HG03469 (cell line): ENCODE measurements at regions not wholly inside any gene's neighbourhood (a gene's known extent, or its start where the extent isn't known, plus 50 kb on each side); places are given as distances from the start of the nearest gene placed in this dataset.

Experiments used
- ATAC-seq: cut with Tn5 transposase; IDR thresholded peaks from one replicate; pipeline ENCODE4 v1.9.1; 2021; ENCODE audit warnings: mild to moderate bottlenecking, moderate library complexity, moderate number of reproducible peaks; ENCODE audit not compliant: unreplicated experiment

DNA sequence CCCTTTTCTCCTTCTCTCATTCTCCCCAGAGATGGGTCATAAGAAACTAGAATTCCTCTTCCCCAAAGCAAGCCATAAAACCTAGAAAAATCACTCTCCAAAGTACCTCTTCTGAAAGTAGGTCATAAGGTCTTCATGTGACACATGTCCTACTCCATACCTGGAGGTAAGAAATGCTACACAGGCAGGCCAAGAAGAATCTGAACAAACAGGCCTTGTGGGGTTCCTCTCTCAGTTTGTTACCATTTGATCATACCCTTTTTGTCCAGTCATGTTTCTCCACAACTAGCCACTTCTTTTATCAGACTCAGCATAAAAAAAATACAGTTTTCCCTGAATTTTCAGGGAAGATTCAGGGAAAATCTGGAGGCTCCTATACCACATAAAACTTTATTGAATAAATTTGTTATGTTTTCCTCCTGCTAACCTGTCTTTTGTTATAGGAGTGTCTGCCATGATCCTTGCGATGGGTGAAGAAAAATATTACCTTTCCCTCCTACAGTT, 134.4 kb upstream of the LMO4 start:
- ATAC-seq = no peak

DNA sequence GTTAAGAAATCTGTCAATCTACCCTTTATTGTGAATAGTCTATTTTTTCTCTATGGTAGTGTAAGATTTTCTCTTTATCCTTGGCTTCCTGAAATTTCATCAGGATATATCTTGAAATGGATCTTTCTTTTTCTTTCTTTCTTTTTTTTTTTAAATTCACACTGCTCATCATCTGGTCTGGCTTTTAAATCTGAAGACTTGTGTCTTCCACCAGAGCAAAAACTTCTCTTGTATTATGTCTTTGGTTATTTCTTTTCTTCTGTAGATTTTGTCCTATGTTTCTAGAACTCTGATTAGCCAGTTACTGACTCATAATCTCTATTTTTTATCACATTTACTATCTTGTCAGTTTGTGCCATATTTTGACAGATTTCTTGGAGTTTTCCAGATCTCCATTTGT, 133.8 kb upstream of the LMO4 start:
- ATAC-seq = no peak

DNA sequence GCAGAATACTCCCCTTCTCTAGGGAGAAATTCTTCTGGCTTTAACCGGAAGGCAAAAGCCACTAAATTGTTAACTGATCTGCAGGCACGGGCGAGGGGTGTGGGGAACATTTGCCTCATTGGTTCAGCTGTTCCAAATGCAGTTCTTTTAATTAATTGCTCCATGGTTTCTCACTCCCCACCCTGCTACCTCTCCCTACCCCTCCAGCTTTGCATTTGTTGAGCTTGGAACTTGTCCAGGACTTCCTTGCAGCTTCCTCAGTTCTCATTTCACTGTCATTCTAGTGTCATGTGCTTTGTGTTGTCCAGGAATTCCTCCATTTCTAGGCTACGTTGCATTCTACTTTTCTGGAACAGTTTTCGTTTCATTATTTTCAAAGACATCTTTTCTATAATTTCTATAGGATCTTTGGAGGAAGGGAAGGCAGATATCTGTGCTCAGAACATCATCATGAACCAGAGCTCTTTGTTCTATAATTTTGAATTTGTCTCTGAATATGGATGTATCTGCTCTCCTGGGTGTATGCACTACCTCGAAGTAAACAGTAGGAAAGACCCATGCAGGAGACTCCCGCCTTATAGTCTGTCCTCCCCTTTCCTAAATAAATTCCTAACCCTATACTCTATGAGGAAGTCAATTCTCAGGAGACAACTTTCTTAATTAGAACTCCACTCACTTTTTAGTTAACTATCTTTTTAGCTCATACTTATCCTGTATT, 132.4 kb upstream of the LMO4 start:
- no peak for ATAC-seq

DNA sequence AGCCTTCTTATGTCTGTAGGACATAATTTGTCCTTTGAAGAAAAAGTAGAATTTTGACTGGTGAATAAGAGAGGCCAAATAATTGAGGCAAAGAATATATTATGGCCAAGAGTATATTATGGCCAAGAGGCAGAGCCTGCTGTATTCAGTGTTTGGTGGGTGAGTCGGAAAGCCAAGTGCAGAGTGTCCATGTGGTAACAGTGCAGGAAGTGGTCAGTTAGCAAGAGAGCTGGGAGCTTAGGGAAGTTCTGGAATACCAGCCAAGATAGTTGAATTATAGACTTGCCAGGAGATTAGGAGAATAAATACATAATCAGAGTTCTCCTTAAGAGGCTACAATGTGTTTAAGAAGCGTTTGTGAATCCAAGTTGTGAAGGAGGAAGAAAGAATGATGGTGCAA, 131.5 kb upstream of the LMO4 start:
- ATAC-seq = no peak

DNA sequence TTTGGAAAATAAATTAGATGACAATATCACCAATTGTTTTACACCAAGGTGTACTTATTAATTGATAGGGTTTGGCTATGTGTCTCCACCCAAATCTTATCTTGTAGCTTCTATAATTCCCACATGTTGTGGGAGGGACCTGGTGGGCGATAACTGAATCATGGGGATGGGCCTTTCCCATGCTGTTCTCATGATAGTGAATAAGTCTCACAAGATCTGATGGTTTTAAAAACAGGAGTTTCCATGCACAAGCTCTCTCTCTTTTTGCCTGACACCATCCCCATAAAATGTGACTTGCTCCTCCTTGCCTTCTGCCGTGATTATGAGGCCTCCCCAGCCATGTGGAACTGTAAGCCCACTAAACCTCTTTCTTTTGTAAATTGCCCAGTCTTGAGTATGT, 131.0 kb upstream of the LMO4 start:
- ATAC-seq = no peak

DNA sequence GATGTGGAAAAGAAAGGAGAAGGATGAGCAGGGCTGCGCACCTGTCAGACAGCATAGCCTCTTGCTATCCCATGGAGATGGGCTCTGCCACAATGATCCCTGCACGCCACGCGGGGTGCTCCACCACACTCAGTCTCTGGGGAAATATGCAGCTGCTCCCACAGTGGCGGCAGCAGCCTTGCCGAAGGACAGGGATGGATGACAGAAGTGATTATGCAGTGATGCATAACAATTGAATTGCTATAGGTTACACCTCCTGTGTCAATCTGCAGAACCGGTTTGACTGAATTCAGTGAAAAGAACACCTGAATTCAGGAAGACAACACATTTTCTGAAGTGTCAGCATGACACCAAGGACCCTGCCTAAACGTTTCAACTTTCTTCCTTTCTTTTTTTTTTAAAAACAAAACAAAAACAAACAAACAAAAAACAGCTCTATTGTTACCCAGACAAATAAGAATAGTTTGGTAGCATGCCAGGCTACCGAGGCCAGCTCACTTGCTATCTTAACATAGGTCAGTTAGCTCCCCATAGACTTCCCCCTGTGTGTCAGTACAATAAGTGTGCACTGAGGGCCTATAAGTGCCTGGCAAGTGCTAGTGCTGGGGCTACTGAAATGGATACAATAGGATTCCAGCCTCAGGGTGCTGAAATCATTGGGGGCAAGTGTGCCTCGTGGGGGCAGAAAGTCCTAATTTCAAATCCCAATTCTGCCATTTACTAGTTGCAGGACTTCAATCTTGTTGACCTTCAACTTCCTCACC, 127.6 kb upstream of the LMO4 start:
- ATAC-seq = no peak

DNA sequence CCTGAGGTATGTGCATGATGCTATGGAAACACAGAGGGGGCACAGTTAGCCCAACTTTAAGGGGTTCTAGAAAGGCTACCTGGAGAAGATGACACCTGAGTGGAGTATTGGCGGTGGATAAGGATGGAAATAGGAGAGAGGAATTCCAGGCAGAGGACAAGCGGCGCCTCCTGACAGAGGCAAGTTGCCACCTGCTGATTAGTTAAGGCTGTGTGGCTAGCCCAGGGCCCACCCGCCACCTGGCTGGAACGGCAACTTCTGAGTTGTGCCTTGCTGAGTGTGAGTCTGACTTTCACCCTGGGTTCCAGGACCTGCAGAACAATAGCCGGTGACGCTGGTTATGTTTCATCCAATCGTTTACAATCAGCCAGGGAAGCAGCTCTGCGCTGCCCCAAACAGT, 126.9 kb upstream of the LMO4 start:
- ATAC-seq = no peak

DNA sequence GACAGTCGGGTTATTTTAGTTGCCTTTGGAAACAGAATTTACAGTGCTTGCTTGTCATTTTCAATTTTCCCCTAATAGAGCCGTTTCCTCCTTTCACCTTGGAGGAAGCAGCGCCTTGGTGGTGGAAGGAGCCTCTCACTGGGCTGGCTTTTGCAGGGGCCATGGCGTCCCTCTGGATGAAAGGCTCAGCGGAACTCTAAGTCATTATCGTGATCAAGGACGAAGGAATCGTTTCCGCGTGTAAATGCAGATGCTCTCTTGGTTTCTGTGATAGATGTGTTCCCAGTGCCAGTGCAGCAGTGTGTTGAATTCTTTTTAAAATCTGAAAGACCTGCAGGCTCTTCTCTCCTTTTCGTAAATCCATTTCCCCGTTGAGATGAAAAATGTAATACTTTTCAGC, 126.2 kb upstream of the LMO4 start:
- no peak for ATAC-seq

DNA sequence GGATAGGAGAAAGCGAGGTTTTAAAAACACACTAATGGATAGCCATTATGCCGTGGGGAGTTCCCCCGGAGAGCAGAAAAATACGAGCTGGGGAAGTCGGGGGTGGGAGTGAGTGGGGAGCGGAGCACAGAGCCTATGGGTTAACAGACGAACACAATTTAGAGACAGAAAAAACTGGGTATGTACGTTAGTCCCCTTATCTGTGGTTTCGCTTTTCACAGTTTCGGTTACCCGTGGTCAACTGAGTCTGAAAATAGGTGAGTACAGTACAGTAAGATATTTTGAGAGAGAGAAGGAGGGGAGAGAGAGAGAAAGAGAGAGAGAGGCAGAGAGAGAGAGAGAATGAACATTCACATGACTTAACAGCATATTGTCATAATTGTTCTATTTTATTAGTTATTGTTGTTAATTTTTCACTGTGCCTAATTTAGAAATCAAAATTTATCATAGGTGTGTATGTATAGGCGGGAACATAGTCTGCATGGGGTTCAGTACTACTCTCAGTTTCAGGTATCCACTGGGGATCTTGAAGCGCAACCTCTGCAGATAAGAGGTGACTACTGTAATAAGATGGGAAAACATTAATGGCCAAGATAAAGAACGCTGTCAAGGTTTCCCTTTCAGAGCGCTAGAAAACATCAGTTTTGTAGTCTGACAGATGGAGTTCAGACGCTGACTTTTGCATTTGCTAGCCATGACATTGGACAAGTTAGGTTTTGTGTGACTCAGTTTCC, 125.6 kb upstream of the LMO4 start:
- ATAC-seq = peak; percentile 96

DNA sequence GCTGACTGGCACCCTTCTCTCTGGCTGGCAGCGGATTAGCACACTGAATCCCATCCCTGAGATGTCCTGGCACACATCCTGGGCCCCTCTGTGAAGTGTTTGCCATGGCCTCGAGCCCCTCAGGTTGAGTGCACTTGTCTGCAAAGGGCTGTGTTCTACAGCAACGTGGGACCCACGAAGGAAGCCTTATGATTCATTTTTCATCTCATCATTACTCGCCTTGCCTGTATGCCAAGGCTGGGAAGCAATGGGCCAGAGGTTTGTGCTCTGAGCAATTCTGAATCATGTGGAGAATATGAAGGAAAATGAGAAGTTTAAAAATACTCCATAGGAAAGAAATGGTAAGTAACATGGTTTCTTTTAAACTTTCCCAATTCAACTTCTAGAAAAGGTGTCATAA, 124.8 kb upstream of the LMO4 start:
- no peak for ATAC-seq

DNA sequence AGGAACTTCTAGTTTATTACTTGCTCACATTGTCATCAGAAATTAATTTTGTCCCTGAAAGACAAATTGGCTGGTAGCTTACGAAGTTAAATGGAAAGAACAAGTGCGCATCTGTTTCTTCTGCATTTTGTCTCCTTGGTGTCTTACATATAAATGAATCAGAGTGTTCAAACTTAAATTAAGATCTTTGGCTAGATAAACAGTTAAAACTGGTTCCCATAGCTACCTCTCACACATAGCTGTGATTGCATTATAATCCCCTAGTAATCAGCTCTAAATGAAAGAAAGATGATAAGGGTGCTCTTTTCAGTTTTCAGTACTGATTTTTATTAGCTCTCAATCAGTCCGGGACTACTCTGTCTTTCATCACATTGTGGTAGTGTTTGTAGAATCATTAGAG, 124.2 kb upstream of the LMO4 start:
- no peak for ATAC-seq

DNA sequence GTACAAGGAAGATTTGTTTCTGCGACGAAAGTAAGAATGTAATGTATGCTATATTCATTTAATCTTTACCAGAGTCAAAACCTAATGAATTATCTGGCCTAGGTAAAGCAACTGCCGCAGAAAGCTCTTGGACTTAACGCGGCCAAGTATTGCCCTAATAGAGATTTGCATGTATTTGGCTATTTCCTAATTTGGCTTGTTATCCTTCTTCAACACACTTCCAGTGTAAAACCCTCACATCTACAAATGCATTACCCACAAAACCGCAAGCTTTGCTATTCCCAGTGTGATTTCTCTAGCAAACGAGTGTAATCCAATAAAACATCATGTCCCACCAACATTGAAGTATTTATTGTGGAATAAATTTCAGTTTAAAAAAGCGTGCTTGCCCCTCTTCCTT, 123.8 kb upstream of the LMO4 start:
- ATAC-seq = no peak

DNA sequence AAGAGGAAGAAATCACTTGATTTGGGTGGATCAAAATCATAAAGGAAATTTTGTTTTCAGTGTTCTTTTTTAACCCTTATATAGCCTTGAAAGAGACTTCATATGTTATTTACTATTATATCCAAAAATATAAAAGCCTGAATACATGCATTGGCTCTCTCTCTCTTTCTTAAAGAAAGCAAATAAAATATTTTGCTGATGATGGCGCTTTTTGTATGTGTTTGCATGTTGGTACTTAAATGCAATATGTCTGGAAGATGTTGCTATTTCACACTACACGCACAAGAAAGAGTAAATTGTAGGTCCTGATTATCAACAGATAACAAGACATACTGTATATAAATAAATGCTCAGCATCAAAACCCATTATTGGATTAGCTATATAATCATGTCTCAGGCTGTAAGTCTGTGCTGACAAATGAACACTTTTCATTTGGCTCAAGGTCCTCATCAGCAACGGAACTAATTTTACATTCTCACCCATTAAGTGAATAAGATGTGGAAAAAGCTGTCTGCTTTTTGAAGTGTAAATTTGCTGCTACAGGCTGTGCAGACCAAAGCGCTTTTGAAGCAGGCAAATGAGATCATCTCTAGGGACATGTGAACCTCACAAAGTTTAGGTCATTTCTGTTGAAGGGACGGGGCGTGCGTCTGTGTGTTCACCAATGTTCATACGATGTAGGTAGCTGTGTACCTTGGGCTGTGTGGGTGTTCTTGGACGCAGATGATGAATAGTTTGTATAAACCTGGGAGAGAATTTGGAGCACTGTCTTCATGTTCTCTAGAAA, 122.4 kb upstream of the LMO4 start:
- no peak for ATAC-seq

DNA sequence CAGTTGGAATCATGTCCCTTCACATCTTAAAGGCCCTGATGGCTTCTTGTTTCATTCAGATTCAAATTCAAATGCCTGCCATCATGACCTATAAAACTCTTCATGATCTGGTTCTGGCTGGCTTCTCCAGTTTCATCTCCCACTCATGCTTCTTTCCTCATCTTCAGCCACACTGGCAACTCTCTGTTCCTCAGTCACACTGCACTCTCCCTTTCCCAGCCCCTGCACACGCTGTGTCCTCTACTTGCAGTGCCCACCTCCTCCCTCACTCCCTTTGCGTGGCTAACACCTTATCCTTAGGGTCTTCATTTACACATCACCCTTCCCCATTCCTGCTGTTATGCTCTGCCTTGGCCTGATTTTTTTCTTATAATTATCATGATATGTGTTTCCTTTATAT, 120.6 kb upstream of the LMO4 start:
- ATAC-seq = no peak

DNA sequence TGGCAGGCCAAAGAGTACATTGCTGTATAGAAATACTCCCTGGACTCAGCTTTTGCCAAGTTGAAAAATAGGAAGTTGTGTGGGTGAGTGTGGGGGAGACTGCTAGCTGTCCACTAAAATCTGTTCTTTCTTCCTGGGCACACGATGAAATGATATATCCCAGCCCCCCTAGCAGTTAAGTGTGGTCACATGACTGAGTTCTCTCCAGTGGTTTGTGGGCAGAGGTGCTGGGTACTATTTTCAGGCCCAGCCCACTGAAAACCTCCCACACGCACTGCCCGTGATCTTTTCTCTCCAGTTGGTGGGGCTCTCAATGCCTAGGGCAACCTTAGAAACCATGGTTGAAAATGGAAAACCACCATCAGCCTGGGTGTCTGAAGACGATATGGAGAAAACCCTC, 119.7 kb upstream of the LMO4 start:
- no peak for ATAC-seq

DNA sequence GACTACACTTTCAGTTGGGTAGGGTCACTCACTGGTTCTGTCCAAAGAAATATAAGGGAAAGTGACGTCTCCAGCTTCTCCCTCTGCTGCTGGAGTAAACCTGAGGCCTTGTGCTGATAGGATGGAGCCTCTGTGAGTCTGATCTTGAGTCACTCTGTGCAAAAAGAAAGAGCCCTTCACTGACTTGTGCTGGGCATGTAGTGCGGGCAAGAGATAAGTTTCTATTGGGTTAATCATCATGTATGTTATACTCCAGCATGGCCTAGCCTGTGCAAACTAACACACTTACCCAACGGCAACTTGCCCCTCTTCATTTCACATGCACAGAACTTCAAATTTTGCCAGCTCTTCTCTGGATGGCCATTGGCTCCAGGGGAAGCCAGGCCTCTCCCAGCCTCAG, 118.5 kb upstream of the LMO4 start:
- ATAC-seq = no peak

DNA sequence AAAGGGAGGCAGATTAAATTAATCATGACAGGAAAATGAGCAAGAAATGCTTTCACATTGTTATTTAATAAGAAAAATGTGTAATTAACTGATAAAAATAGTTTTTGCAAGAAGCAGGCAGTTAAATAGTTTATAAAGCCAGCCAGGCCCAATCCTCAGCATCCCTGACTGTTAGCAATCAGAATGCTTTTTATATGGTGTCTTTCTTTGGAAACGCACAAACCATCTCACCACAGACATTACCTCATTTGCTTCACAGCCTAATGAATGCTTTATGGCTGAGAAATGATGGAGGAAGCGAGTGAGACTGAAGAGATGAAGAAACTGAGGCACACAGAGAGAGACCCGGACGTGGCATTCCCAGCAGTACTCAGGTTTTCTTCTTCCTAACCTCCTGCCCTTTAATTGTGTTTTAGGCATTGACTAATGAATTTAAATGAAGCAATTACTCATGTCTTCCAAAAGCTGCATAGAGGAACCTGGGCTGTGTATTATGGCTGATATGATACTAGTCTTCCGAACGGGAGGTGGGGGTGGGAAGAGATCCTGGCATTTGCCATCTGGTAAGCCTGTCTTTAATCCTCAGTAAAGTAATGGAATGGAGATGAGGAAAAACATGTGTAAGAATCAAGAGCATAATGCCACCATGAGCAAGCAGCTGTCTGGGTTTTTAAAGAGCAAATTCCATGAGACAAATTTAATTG, 116.1 kb upstream of the LMO4 start:
- ATAC-seq = no peak

DNA sequence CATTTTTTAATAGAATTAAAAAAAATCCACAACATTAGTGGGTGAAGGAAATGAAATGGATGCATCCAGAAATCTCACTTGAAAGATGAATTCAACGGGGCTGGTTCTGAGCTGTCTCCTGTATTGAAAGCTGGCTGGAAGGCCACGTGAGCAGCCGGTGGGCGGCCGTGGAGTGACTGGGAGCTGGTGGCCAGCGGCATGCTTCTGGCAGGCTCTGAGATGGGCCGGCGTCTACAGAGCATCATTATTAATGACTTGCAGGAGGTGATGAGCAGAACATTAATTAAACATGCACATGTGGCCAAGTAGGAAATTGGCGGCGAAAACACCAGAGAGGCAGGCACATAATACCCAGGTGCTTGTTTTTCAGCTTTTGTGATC, 115.6 kb upstream of the LMO4 start:
- ATAC-seq = no peak

DNA sequence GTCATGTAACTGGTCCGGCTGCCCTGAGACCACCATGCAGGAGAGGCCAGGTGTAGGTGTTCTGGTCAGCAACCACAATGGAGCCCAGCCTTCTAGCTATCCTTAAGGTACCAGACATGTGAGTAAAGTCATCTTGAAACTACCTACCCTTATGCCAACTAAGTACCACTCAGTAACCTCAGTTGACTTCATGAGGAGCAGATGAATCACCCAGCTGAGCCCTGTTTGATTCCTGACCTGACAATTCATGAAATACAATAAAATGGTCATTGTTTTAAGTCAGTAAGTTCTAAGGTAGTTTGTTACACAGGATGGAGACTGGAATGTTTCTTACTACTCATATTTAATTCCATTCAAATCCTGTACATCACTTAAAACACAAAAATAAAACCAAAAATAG, 113.1 kb upstream of the LMO4 start:
- no peak for ATAC-seq

DNA sequence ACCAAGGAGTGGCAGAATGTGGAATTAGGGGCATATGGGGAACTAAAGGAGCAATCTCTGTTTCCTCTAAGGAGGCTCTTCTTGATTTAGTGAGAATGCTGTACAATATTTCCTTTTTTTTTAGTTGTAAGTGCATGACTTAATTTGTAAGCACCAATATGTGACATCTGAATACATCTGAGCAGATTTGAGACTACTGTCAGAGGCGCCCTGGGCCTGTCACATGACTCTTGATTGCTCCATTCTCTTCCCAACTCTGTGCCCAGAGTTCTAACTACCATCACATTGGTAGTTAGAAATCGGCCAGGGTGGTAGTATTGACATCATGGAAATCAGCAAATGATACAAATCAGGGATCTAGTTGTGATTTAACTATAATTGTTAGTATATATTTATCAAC, 110.1 kb upstream of the LMO4 start:
- ATAC-seq = no peak
